ENCODE measurements at regions not wholly inside any gene's neighbourhood (a gene's known extent, or its start where the extent isn't known, plus 50 kb on each side); places are given as distances from the start of the nearest gene placed in this dataset.
"Not testable (repeated sequence)": the region's sequence is repeated elsewhere in the genome, so short reads cannot be mapped to it uniquely, and the experiment has no call there.

DNA sequence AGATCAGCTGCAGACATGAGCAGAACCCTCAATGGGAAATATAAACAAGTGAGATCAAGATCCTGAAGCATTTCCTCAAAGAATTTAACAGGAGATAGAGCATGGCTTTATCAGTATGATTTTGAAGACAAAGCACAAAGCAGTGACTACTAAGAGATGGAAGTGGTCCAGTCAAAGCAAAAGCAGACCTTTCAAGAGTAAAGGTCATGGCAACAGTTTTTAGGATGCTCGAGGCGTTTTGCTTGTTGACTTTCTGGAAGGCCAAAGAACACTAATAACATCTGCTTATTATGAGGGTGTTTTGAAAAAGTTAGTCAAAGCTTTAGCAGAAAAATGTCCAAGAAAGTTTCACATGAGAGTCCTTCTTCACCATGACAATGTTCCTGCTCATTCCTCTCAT, 128.5 kb downstream of the KCNE4 start:
- DNase-seq (ENCODE audit: low read depth) = no peak

DNA sequence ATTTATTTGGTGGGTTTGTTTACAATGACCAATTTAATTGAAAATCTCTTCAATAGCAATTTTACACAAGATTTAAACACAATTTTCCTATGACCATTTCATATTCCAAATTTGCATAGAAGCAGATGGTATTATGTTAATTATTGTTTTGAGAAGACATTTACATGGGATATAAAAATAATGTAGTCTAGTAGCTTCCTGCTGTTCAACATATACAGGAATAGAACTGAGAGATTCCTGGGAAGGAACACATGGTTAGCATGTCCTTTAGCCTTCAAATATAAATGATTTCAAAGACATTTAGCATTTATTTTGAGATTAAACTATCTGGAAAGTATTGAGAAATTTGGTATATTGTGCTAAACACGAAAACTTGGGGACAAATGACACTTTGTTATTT, 129.6 kb downstream of the KCNE4 start:
- no peak for DNase-seq (ENCODE audit: low read depth)

GRCh38 chr2:223182356-223182755, 130.4 kb downstream of the KCNE4 start:
- no peak for DNase-seq (ENCODE audit: low read depth)

- DNase-seq (ENCODE audit: low read depth) = no peak
Observed at GRCh38 chr2:223185638-223186037, 133.6 kb downstream of the KCNE4 start.

DNA sequence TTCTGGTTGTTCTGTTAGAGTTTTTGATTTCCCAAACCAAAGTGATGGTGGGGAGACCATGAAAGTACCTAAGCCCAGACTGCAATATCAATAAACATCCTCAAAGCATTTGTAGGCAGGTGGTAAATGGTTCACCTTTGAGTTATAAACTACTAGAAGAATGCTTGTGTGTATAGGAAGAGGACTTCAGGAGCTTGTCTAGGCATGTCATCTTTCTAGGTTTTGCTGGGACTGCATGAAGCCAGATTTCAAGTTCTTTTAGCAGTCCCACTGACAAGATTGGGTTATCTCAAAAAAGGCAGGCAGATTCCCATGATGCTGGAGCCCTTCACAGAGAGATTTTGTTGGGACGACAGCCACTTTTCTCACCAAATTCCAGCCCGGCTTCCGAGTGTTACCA, 135.3 kb downstream of the KCNE4 start:
- no peak for DNase-seq (ENCODE audit: low read depth)

DNA sequence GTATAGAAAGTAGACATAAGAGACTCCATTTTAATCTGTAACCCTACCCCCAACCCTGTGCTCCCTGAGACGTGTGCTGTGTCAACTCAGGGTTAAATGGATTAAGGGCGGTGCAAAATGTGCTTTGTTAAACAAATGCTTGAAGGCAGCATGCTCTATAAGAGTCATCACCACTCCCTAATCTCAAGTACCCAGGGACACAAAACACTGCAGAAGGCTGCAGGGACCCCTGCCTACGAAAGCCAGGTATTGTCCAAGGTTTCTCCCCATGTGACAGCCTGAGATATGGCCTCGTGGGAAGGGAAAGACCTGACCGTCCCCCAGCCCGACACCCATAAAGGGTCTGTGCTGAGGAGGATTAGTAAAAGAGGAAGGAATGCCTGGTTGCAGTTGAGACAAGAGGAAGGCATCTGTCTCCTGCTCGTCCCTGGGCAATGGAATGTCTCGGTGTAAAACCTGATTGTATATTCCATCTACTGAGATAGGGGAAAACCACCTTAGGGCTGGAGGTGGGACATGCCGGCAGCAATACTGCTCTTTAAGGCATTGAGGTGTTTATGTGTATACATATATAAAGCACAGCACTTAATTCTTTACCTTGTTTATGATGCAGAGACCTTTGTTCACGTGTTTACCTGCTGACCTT, 138.7 kb downstream of the KCNE4 start:
- DNase-seq (ENCODE audit: low read depth) = not testable (repeated sequence)

DNA sequence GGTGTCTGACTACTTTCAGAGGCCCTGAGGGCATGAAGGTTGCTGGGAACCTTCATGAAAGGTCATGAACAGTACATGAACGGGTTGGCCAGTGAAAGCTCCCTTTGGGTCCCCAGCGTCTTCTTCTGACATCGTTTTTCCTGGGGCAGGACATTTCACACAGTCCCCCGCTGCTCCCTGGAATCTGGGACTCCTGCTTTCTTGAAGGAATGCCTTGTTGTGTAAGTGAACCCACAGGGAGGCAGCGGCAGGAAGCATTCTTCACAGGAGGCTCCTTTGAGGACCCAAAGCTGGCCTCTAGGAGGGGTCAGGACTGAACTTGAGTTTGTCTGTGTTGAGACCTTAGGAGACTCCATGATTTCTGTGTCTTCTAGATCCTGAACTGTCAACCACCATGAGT, 144.3 kb downstream of the KCNE4 start:
- DNase-seq (ENCODE audit: low read depth) = no peak

GRCh38 chr2:223197046-223197445, 145.1 kb downstream of the KCNE4 start:
- DNase-seq (ENCODE audit: low read depth) = no peak

DNA sequence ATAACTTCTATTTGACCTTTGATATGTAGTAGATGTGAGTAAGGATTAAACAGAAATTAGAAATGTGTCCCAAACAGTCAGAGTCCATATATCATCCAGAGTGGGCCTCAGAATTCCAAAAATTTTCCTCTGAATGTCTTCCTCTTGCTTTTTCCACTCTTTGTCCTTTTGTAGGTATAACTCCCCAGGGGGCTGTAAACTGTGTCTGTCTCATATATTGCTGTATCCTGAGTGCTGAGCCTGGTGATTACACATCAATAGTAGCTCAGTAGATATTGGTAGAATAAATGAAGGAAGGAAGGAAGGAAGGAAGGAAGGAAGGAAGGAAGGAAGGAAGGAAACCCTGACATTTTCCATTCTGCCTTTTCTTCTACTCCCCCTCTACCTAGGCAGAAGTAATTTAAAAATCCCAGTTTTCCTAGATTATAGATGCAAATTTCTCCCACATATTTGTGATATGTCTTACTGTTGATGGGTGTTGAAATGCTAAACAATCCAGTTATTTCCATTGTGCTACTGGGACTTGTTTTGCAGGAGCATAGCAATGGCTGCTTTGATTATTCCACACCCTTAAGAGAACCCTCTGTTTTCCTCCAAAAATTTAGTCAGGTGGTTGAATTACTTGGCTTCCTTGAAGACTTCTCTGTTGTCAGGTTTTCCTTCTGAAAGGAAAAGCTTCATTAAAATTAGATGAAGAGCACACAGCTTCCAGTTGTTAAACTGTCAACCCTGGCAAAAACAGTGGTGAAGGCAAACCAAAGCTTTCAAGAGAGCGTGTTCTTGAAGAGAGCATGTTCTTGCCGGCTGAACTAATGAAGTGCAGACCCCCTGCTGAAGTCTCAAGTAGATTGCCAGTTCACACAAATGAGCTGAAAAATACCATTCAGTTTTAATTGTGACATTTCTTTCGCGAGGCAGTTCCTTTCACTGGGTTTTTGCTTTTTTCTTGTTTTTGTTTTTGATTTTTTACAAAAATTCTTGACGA, 147.8 kb downstream of the KCNE4 start:
- DNase-seq (ENCODE audit: low read depth) = no peak

DNA sequence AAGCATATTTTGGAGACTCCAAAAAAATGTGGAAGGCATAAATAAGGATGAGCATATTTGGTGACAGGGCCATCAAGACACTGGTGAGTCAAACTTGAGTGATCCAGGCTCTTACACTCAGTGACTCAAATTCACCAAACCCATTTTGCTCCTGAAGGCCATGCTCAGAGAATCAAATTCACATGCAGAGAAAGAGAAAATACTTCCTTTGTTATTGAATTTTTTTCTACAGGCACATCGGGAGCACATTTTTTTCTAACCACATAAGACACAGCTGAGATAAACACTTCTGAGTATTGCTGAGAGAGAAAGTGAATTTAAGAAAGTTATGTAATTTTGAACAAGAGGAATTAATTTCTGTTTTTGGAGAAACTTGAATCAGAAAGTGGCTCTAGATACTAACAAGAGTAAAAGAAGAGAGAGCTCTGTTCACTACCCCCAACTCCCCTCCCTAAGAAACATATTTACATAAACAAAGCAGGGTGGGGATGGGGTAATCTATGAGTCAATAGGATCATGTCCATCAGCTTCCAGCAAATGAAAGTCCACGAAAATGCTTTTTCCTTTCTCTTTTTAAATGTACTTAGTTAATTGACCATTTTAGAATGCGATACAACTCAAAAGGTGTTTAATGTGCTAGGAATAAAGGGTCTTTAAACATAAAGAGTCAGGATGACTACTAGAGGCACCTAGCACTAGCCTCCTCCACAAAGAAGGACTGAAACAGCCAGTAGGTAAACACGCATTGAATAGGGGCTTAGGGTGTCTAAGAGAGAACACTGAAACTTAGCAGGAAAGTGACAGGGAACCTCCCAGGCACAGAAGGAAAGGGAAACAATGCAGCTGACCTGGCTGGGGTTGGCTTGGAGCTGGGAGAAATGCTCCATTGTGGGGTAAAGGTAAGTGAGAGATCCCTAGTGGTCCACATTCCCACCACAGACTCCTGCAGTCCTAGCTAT, 152.3 kb downstream of the KCNE4 start:
- no peak for DNase-seq (ENCODE audit: low read depth)

- no peak for DNase-seq (ENCODE audit: low read depth)
Observed at GRCh38 chr2:223210489-223210888, 158.5 kb downstream of the KCNE4 start.

GRCh38 chr2:223214394-223215253, 162.6 kb downstream of the KCNE4 start:
- DNase-seq (ENCODE audit: low read depth) = peak; percentile 13

- no peak for DNase-seq (ENCODE audit: low read depth)
Observed at GRCh38 chr2:223215254-223215516, 163.2 kb downstream of the KCNE4 start.

DNA sequence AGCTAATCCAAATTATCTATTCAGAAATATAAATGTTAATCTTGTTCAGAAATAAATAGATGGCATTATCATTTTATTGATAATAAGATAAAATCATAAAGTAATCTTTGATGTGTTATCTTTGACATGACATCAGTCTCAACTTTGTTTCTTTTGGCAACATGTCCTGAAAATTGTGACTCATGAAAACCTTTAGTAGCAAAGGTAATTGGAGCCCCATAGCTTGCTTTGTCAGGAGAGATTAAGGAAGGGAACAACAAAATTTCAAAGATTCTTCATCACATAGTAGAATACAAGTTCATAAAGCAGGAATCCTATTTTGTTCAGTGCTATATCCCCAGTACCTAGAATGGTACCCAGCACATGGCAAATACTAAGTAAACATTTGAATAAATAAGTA, 165.4 kb downstream of the KCNE4 start:
- DNase-seq (ENCODE audit: low read depth) = no peak

- no peak for DNase-seq (ENCODE audit: low read depth)
Observed at GRCh38 chr2:223218587-223219178, 166.7 kb downstream of the KCNE4 start.

DNA sequence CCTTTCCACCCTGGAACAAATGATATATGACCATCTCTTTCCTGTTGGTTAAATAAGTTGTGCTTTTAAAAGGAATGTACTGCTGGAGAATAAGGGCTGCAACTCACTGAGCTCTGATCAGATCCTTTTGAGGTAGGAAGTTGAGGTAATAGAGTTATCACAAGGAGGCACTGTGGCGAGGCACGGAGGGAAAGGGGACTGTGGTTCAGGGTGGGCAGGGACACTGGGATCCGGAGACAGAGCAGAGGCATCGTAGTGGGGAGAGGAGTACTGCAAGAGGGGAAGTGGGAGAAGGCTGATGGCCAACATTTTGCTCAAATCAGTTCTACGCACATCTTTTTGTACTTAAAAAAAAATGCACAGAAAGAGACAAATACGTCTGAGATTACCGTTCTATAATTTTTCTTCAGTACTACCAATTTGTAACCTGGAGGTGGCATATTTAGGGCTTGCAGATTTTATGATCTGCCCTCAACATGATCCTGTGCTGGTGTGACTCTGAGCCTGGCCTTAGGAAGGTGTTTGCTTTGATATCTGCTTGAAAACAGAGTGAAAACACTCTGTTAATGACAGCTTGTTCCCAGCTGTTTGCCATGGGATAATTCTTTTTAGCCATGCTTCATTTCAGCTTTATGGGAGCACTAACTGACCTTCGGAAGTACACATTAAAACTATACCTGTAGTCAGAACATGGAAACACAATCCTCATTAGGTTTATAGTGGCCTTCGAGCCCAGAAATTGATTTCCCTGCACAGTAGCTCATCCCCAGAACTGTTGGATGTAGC, 168.1 kb downstream of the KCNE4 start:
- DNase-seq (ENCODE audit: low read depth) = no peak

GRCh38 chr2:223220658-223220925, 168.6 kb downstream of the KCNE4 start:
- no peak for DNase-seq (ENCODE audit: low read depth)

DNA sequence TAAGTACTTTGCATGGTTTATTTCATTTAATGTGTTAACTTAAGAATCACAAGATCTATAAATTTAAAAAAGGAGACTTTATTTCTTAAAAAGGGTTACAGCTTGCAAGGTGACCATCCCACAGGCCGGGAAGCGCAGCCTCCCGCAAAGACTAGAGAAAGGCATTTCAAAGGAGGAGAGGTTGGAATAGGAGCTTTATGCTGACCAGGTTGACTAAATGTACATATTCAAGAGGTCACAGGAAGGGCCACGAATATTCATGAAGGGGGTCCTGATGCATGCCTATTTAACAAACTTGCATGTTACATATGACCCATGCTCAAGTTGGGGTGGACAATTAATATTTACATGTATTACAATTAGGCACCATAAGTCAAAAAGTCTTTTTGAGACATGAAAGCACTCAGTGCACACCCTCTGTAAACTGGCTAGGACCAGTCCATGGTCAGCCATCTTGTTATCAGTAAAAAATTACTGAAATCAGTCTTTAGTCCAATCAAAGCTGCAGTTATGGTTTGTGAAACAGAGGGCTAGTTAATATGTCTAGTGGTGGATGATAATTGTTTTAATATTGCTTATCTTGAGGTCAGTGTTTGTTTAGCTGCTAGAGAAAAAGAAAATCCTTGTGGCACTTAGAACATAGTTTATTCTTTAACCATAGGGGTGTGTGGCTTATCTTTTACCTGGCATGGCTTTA, 169.3 kb downstream of the KCNE4 start:
- no peak for DNase-seq (ENCODE audit: low read depth)

GRCh38 chr2:223222397-223222796, 170.4 kb downstream of the KCNE4 start:
- no peak for DNase-seq (ENCODE audit: low read depth)

DNA sequence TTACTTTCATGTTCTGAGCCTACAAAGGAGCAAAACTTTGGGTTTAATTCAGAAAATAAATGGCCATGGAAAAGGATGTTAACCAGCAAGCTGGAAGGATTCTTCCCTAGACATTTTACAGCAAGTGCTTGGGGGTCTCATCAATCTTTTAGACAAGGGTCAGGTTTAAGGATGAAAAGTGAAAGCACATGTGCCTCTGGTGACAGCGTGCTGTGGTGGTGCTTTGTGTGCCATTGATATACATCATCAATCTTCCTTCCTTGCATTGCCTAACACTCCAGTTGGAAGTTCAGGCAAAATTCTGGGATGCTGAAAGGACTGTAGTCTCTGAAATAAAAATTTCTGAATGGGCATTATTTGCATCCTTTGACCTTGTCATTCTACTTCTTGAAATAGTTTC, 171.2 kb downstream of the KCNE4 start:
- no peak for DNase-seq (ENCODE audit: low read depth)
